NCI-H146 treated with DMSO at 0.1 percent for 48 hours (cell line): ENCODE measurements at regions not wholly inside any gene's neighbourhood (a gene's known extent, or its start where the extent isn't known, plus 50 kb on each side); places are given as distances from the start of the nearest gene placed in this dataset.
"Not testable (repeated sequence)": the region's sequence is repeated elsewhere in the genome, so short reads cannot be mapped to it uniquely, and the experiment has no call there.

ENCODE experiments used
- DNase-seq: peaks from one replicate; lab custom pipeline; 2025; ENCODE audit not compliant: unreplicated experiment; lab: John Stamatoyannopoulos, UW

- no peak for DNase-seq
Observed at GRCh38 chr2:58515827-58516573, 274.9 kb upstream of the FANCL start.

DNA sequence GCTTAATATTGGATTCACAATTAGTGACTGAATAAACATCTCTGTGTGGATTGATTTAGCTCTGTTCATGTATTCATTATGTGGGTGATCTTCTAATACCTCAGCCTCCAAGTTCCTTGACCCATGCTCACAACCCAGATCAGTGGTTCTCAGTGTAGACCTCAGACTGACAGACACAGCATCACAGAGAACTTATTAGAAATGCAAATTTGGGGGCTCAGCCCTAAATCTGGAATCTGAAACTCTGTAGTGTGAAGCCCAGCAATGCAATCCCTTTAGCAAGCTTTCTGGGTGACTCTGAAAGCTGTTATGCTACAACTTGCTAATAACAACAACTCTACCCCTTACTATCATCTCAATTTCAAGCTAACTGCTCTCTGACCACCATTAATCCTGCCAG is 273.1 kb upstream of the FANCL start:
- DNase-seq = no peak

DNA sequence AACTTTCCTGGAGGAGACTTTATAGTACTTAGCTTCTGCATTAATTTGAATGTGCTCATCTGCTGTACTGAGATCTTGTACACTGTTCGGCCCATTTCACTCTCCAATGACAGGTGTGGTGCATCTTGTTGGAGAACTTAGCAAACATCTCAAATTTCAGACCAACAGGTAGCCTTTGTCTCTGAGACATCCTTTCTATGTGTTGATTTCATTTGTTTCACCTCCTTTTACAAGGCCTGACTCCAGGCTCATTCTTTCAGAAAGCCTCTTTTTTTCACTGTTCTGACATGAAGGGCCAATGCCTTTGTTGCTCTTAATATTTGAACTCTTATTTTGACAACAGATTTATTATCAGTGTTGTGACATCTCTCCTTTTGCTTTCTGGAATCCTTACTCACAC is 271.8 kb upstream of the FANCL start:
- peak; percentile 97 for DNase-seq

GRCh38 chr2:58508006-58508405 is 266.9 kb upstream of the FANCL start:
- no peak for DNase-seq

GRCh38 chr2:58503918-58504317 is 262.8 kb upstream of the FANCL start:
- DNase-seq = no peak

DNA sequence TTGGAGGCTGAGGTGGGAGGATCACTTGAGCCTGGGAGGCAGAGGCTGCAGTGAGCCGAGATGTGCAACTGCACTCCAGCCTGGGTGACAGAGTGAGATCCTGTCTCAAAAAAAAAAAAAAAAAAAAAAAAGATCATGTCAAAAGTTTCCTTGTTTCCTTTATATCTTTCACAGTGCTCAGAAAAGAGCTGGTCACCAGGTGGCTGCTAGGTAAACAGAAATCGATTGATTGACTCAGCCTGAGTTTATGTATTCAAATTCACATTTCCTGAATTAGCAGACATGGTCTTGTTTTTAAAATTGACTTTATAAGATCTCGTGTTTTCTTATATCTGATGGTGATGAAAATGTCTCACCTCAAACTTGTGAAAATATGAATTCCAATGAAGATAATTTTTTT is 261.8 kb upstream of the FANCL start:
- DNase-seq = peak; percentile 66

GRCh38 chr2:58501371-58502160 is 260.4 kb upstream of the FANCL start:
- DNase-seq = no peak

DNA sequence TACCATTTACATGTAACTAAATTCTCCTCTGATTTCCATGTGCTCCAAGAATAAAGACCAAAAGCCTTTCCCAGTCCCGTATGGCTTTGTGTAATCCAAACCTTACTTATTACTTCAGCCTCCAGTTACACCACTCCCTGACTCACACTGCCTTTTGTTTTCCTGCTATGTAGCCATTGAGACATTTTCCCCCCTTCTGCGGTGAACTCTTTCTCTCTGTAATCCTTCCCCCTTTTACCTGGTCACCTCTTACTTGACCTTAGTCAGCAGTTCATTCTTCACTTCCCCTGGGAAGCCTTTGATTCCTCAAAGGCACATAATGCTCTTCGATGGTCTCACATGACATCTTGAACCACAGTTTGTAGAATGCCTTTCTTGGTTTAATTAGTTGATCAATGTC is 256.0 kb upstream of the FANCL start:
- DNase-seq = peak; percentile 77

- no peak for DNase-seq
Observed at GRCh38 chr2:58495806-58496205, 254.7 kb upstream of the FANCL start.

GRCh38 chr2:58494071-58494501 is 253.0 kb upstream of the FANCL start:
- no peak for DNase-seq

GRCh38 chr2:58484629-58485028 is 243.5 kb upstream of the FANCL start:
- DNase-seq = no peak

GRCh38 chr2:58484221-58484620 is 243.1 kb upstream of the FANCL start:
- no peak for DNase-seq

- no peak for DNase-seq
Observed at GRCh38 chr2:58483307-58483706, 242.2 kb upstream of the FANCL start.

- no peak for DNase-seq
Observed at GRCh38 chr2:58481670-58482069, 240.5 kb upstream of the FANCL start.

- no peak for DNase-seq
Observed at GRCh38 chr2:58480141-58480540, 239.0 kb upstream of the FANCL start.

GRCh38 chr2:58479535-58480140 is 238.5 kb upstream of the FANCL start:
- DNase-seq = peak; percentile 63

GRCh38 chr2:58476556-58476955 is 235.4 kb upstream of the FANCL start:
- DNase-seq = no peak

DNA sequence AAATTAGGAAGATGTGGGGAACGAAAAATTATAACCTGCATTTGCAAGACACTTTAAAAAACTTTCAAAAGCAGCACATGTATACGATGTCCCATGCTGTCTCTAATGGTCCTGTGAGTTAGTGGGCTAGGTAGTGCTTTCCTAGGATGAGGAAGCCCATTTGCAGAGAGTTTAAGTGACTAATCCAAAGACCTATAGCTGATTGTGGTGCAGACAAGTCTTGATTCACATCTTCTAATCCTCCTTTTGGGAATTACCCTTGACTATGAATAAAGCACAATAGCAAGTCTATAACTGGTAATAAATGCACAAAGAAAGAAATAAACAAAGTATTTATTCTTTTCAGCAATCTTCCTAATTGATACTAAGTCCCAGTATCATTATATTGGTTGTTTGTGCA is 234.6 kb upstream of the FANCL start:
- DNase-seq = no peak

GRCh38 chr2:58473165-58473564 is 232.0 kb upstream of the FANCL start:
- DNase-seq = no peak

DNA sequence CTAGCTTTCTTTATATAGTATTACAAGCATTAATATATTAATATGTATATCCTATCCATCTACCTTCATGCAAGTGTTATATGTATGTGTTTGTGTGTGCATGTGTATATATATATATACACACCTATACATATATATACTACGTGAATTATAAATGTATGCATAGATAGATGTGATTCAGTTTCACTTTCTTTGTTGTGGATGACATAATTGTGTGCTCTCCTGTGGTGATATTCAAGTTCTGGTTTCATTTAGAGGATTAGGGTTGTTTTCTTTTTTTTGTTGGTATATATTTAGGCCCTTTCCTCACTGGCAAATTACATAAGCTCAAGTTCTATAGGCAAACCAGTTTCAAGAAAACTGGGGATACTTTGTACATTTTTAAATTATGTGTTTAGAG is 225.7 kb upstream of the FANCL start:
- DNase-seq = peak; percentile 89

- DNase-seq = not testable (repeated sequence)
Observed at GRCh38 chr2:58466021-58466420, 224.9 kb upstream of the FANCL start.

GRCh38 chr2:58460670-58461069 is 219.5 kb upstream of the FANCL start:
- no peak for DNase-seq
